Breast epithelium (tissue), 4 donors: ENCODE measurements at regions not wholly inside any gene's neighbourhood (a gene's known extent, or its start where the extent isn't known, plus 50 kb on each side); places are given as distances from the start of the nearest gene placed in this dataset.

ENCODE experiments used
- DNase-seq, 2 donors: peaks; one replicate each; pipeline ENCODE4 v3.0.0-alpha.2; 2019; ENCODE audit warnings: low spot score in 2 of 2
- H3K27ac ChIP-seq, 2 donors: fragments of 200-600 bp; sonication (generic) in 1 of 2; one replicate each; pipeline ENCODE4 v1.5.1; 2016 to 2019; ENCODE audit warnings: mild to moderate bottlenecking in 1 of 2
- H3K27me3 ChIP-seq, 2 donors: fragments of 200-600 bp; sonication (generic) in 1 of 2; one replicate each; pipeline versions ENCODE4 v1.5.1 to v1.6.0; 2017 to 2019; ENCODE audit warnings: control low read depth in 1 of 2, mild to moderate bottlenecking in 1 of 2
- H3K36me3 ChIP-seq: fragments of 200-600 bp; one replicate; pipeline ENCODE4 v1.5.1; 2019
- H3K4me1 ChIP-seq, 2 donors: fragments of 200-600 bp; sonication (generic); one replicate each; pipeline ENCODE4 v1.5.1; 2016 to 2019; ENCODE audit warnings: control low read depth in 1 of 2
- H3K4me3 ChIP-seq, 3 donors: fragments of 200-600 bp; sonication (generic); 1 replicate in 2 of 3; 2 replicates in 1 of 3; pipeline ENCODE4 v1.5.1; 2016 to 2019; ENCODE audit warnings: mild to moderate bottlenecking in 3 of 3, moderate library complexity in 2 of 3
- H3K9me3 ChIP-seq, 2 donors: fragments of 200-600 bp; sonication (generic) in 1 of 2; one replicate each; pipeline ENCODE4 v1.5.1; 2016 to 2019; ENCODE audit warnings: control low read depth in 1 of 2
- CTCF ChIP-seq, 3 donors: fragments of 450-650 bp; IDR thresholded peaks; one replicate each; pipeline ENCODE4 v1.5.1; 2016 to 2017; ENCODE audit warnings: antibody characterized with exemption in 3 of 3, mild to moderate bottlenecking in 3 of 3, moderate library complexity in 3 of 3
- POLR2A ChIP-seq: fragments of 450-650 bp; IDR thresholded peaks from one replicate; pipeline ENCODE4 v1.6.1; 2016; ENCODE audit warnings: antibody characterized with exemption, mild to moderate bottlenecking, moderate library complexity
- POLR2AphosphoS5 ChIP-seq, 3 donors: sonication (generic); formaldehyde crosslinking; IDR thresholded peaks; one replicate each; pipeline ENCODE4 v1.6.1; 2017; ENCODE audit warnings: antibody characterized with exemption in 3 of 3
- intact Hi-C: fragments of 100-400 bp; cut with DNase I; formaldehyde crosslinking; loops from one replicate; pipeline ENCODE4 v1.15.1; 2023; ENCODE audit warnings: low total_unique reads

DNA sequence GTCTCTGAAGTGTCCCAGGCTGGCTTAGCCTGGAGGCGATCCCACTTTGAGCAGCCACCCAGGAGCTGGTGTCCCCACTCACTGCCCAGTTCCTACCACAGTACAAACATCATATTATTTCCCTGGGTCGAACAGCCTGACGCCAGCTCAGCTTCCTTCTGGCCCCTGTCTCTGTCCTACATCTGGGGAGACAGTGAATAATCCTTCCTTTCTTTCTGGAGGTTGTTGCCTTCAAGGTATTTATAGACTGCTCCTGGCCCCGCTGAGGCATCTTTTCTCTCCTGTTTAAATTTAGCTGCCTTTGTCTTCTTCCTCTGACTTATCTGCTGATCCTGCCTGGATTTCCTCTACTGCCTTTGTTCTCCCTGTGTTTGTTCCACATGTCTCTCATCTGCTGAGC is 56.8 kb upstream of the LRRC55 start:
- Histone ChIP-seq H3K9me3 (no peaks in the 10 kb centered on the region), H3K4me1 (no peaks in the 10 kb centered on the region), H3K4me3 (no peak overlapping the region), H3K27me3 (peaks cover 0 to 36% of the 10 kb centered on the region in 2 donors), H3K27ac (no peak overlapping the region), H3K36me3 (no peaks in the 10 kb centered on the region)
- intact Hi-C loops, result no loop called here
- TF ChIP-seq CTCF (IDR thresholded peaks at IDR 0.05) (no peak), POLR2AphosphoS5 (IDR thresholded peaks at IDR 0.05) (no peak), POLR2A (no peak)
- DNase-seq, result no peak

DNA sequence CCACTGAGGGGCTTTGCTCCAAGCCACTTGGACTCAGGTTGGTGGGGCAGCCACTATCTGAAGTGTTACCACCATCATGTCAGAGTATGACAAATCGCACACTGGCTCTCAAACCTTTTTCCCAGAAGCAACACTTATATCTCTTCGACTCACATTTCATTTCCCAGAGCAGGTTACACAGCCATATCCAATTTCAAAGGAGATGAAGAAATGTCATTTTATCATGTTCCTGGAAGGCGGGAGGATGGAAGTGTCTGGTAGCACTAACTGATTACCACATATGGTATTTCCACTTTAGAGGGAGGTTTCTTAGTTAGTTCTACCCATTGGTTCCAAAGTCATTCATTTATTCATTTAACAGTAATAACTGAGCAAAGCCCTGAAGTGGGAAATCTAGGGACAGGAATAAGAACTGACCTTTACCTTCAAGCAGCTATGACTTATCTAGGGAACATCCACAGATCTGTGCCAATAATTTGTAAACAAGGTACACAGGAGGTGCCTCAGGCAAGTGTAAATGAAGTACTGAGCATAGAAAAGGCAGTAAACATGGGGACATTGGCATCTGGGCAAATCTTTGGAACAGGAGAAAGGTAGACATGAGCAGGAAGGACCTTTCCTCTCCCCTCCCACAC is 54.9 kb upstream of the LRRC55 start:
- H3K9me3 ChIP-seq, result no peaks in the 10 kb centered on the region
- TF ChIP-seq POLR2AphosphoS5 (IDR thresholded peaks at IDR 0.05) (no peak), POLR2A (no peak), CTCF (IDR thresholded peaks at IDR 0.05) (no peak)
- H3K4me1 ChIP-seq, result no peaks in the 10 kb centered on the region
- no peak for DNase-seq
- peaks cover 0 to 51% of the 10 kb centered on the region in 2 donors for H3K27me3 ChIP-seq
- no peak overlapping the region for H3K27ac ChIP-seq
- intact Hi-C loops, result no loop called here
- H3K36me3 ChIP-seq, result no peaks in the 10 kb centered on the region
- H3K4me3 ChIP-seq, result no peak overlapping the region

GRCh38 chr11:57131080-57131790 is 50.5 kb upstream of the LRRC55 start:
- H3K4me1 ChIP-seq, result no peaks in the 10 kb centered on the region
- H3K27me3 ChIP-seq, result peaks cover 0 to 30% of the 10 kb centered on the region in 2 donors
- H3K4me3 ChIP-seq, result no peak overlapping the region
- no peak for DNase-seq
- no peak for TF ChIP-seq POLR2AphosphoS5 (IDR thresholded peaks at IDR 0.05)
- TF ChIP-seq CTCF (IDR thresholded peaks at IDR 0.05), result peak in 2 of 3 donors; percentile 19 to 50
- H3K36me3 ChIP-seq, result no peaks in the 10 kb centered on the region
- no peak overlapping the region for H3K27ac ChIP-seq
- intact Hi-C loops, result loop anchor here (10.0 kb wide), 1 partner anchor 114 kb away; no protein-coding TSS in a partner anchor
- H3K9me3 ChIP-seq, result no peaks in the 10 kb centered on the region
